GM18507 (cell line): ENCODE measurements at regions not wholly inside any gene's neighbourhood (a gene's known extent, or its start where the extent isn't known, plus 50 kb on each side); places are given as distances from the start of the nearest gene placed in this dataset.
"Not testable (repeated sequence)": the region's sequence is repeated elsewhere in the genome, so short reads cannot be mapped to it uniquely, and the experiment has no call there.

ENCODE experiments used
- DNase-seq: peaks from one replicate; pipeline ENCODE4 v3.0.0; 2011; ENCODE audit warnings: low read depth; ENCODE audit not compliant: insufficient read length; ENCODE audit errors: extremely low spot score
- FAIRE-seq: peaks from 2 replicates; lab custom pipeline; 2011; peaks lifted over from hg19 to GRCh38; lab: Jason Lieb, UNC

- FAIRE-seq: no peak
Measured at GRCh38 chr3:5811016-5811415, 623.5 kb downstream of the EDEM1 start.

GRCh38 chr3:5813521-5813920 lies 626.0 kb downstream of the EDEM1 start:
- DNase-seq: no peak
- FAIRE-seq: no peak

More at GRCh38 chr3:5811016-5811415, 623.5 kb downstream of the EDEM1 start:
- DNase-seq: no peak

GRCh38 chr3:5822843-5823242 lies 635.3 kb downstream of the EDEM1 start:
- no peak for FAIRE-seq
- DNase-seq: no peak

GRCh38 chr3:5826467-5826866 lies 639.0 kb downstream of the EDEM1 start:
- DNase-seq (no peak), FAIRE-seq (no peak)

- FAIRE-seq (no peak), DNase-seq (no peak)
Measured at GRCh38 chr3:5828251-5828650, 640.7 kb downstream of the EDEM1 start.

- FAIRE-seq: no peak
- DNase-seq: no peak
Measured at GRCh38 chr3:5840056-5840455, 652.5 kb downstream of the EDEM1 start.

- DNase-seq (no peak), FAIRE-seq (no peak)
Measured at GRCh38 chr3:5841599-5841998, 654.1 kb downstream of the EDEM1 start.

GRCh38 chr3:5846261-5846660 lies 658.8 kb downstream of the EDEM1 start:
- FAIRE-seq (no peak), DNase-seq (no peak)

GRCh38 chr3:5861151-5861550 lies 673.6 kb downstream of the EDEM1 start:
- FAIRE-seq: no peak
- DNase-seq: no peak

- FAIRE-seq: no peak
- DNase-seq: no peak
Measured at GRCh38 chr3:5874931-5875341, 687.4 kb downstream of the EDEM1 start.

GRCh38 chr3:5888851-5889250 lies 701.3 kb downstream of the EDEM1 start:
- FAIRE-seq: no peak
- no peak for DNase-seq

- no peak for FAIRE-seq
- DNase-seq: no peak
Measured at GRCh38 chr3:5889374-5889773, 701.9 kb downstream of the EDEM1 start.

GRCh38 chr3:5891711-5892110 lies 704.2 kb downstream of the EDEM1 start:
- FAIRE-seq (no peak), DNase-seq (no peak)

- no peak for DNase-seq
- FAIRE-seq: no peak
Measured at GRCh38 chr3:5898106-5898505, 710.6 kb downstream of the EDEM1 start.

- no peak for DNase-seq
- no peak for FAIRE-seq
Measured at GRCh38 chr3:5899014-5899761, 711.7 kb downstream of the EDEM1 start.

GRCh38 chr3:5917932-5918331 lies 730.4 kb downstream of the EDEM1 start:
- FAIRE-seq (no peak), DNase-seq (no peak)

GRCh38 chr3:5918626-5919025 lies 731.1 kb downstream of the EDEM1 start:
- no peak for FAIRE-seq
- no peak for DNase-seq

GRCh38 chr3:5929027-5929426 lies 741.5 kb downstream of the EDEM1 start:
- DNase-seq (no peak), FAIRE-seq (no peak)

- FAIRE-seq, DNase-seq: not testable (repeated sequence)
Measured at GRCh38 chr3:5944061-5944460, 756.6 kb downstream of the EDEM1 start.

GRCh38 chr3:5948084-5948483 lies 760.6 kb downstream of the EDEM1 start:
- FAIRE-seq (no peak), DNase-seq (no peak)

- no peak for DNase-seq
- FAIRE-seq: no peak
Measured at GRCh38 chr3:5951026-5951425, 763.5 kb downstream of the EDEM1 start.

GRCh38 chr3:5972586-5972985 lies 785.1 kb downstream of the EDEM1 start:
- no peak for DNase-seq
- no peak for FAIRE-seq
